ENCODE measurements at regions not wholly inside any gene's neighbourhood (a gene's known extent, or its start where the extent isn't known, plus 50 kb on each side); places are given as distances from the start of the nearest gene placed in this dataset.

GRCh38 chr13:90447734-90448101 is 899.8 kb upstream of the MIR17HG start:
- no peak for TF ChIP-seq CTCF (IDR thresholded peaks at IDR 0.05)
- H3K4me3 ChIP-seq: no peak overlapping the region
- no peaks in the 10 kb centered on the region for H3K9me3 ChIP-seq
- no peaks in the 10 kb centered on the region for H3K27me3 ChIP-seq
- DNase-seq (ENCODE audit: low spot score): no peak
- no peaks in the 10 kb centered on the region for H3K36me3 ChIP-seq
- H3K4me1 ChIP-seq: no peaks in the 10 kb centered on the region
- no peak overlapping the region for H3K27ac ChIP-seq

GRCh38 chr13:90448466-90449037 is 898.9 kb upstream of the MIR17HG start:
- DNase-seq (ENCODE audit: low spot score): no peak
- H3K9me3 ChIP-seq: no peaks in the 10 kb centered on the region
- no peak overlapping the region for H3K27ac ChIP-seq
- TF ChIP-seq CTCF (IDR thresholded peaks at IDR 0.05): no peak
- no peak overlapping the region for H3K4me3 ChIP-seq
- no peaks in the 10 kb centered on the region for H3K36me3 ChIP-seq
- no peaks in the 10 kb centered on the region for H3K27me3 ChIP-seq
- H3K4me1 ChIP-seq: no peaks in the 10 kb centered on the region

- no peaks in the 10 kb centered on the region for H3K36me3 ChIP-seq
- no peaks in the 10 kb centered on the region for H3K9me3 ChIP-seq
- no peak for TF ChIP-seq CTCF (IDR thresholded peaks at IDR 0.05)
- no peak overlapping the region for H3K27ac ChIP-seq
- no peaks in the 10 kb centered on the region for H3K4me1 ChIP-seq
- DNase-seq (ENCODE audit: low spot score): no peak
- no peak overlapping the region for H3K4me3 ChIP-seq
- no peaks in the 10 kb centered on the region for H3K27me3 ChIP-seq
Observed at GRCh38 chr13:90453342-90453741, 894.1 kb upstream of the MIR17HG start.

GRCh38 chr13:90454002-90454636 is 893.4 kb upstream of the MIR17HG start:
- H3K4me1 ChIP-seq: no peaks in the 10 kb centered on the region
- no peak for DNase-seq (ENCODE audit: low spot score)
- no peaks in the 10 kb centered on the region for H3K9me3 ChIP-seq
- H3K27me3 ChIP-seq: no peaks in the 10 kb centered on the region
- no peak overlapping the region for H3K4me3 ChIP-seq
- H3K27ac ChIP-seq: no peak overlapping the region
- no peak for TF ChIP-seq CTCF (IDR thresholded peaks at IDR 0.05)
- H3K36me3 ChIP-seq: no peaks in the 10 kb centered on the region

- Histone ChIP-seq H3K27ac (no peak overlapping the region), H3K4me1 (no peaks in the 10 kb centered on the region), H3K9me3 (no peaks in the 10 kb centered on the region), H3K36me3 (no peaks in the 10 kb centered on the region), H3K27me3 (no peaks in the 10 kb centered on the region), H3K4me3 (no peak overlapping the region)
- no peak for DNase-seq (ENCODE audit: low spot score)
- TF ChIP-seq CTCF (IDR thresholded peaks at IDR 0.05): no peak
Observed at GRCh38 chr13:90455067-90455466, 892.4 kb upstream of the MIR17HG start.

GRCh38 chr13:90455823-90456222 is 891.7 kb upstream of the MIR17HG start:
- TF ChIP-seq CTCF (IDR thresholded peaks at IDR 0.05): no peak
- Histone ChIP-seq H3K9me3 (no peaks in the 10 kb centered on the region), H3K27me3 (no peaks in the 10 kb centered on the region), H3K27ac (no peak overlapping the region), H3K4me3 (no peak overlapping the region), H3K4me1 (no peaks in the 10 kb centered on the region), H3K36me3 (no peaks in the 10 kb centered on the region)
- no peak for DNase-seq (ENCODE audit: low spot score)

All from right atrium auricular region (tissue), 2 donors.